ENCODE measurements at regions not wholly inside any gene's neighbourhood (a gene's known extent, or its start where the extent isn't known, plus 50 kb on each side); places are given as distances from the start of the nearest gene placed in this dataset.
"Not testable (repeated sequence)": the region's sequence is repeated elsewhere in the genome, so short reads cannot be mapped to it uniquely, and the experiment has no call there.

DNA sequence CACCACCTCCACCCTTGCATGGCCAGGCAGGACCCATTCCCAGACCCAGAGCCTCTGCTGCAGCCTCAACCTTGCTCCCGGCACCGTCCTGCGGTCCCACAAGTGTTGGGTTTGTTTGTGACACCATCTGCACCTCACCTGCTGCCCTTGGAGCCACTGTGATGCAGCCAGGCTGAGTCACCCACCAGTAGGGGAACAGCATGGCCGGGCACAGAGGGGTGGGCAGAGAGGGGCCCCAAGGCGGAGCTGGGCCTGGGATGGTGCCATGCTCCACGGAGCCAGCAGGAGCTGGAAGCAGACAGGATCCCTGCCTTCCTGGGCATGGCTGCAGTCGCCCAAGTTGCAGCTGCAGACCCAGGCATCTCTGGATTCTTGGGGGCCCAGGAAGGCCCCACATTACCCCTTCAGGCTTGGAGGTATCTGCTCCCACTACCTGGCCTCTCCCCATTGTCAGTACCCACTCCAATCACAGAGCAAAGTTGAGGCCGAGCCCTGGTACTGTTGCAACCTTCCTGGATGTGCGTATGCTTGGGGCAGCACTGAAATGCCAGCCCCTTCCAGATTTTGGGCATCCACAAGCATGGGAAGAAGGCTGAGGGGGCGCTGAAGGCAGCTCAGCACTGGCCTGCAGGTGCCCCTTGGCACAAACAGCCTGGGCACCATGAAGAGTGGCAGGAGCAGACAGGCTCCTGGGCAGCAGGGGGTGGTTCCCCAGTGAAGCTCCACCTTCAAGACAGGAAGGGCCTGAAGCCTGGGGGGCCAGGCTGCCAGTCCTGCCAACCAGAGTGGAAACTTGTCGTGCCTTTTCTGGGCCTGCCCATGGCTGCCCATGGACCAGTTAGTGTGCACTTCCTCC is 172.8 kb downstream of the MATN1 start:
- ATAC-seq: no peak

GRCh38 chr1:30549872-30550271 is 173.5 kb downstream of the MATN1 start:
- not testable (repeated sequence) for ATAC-seq

- no peak for ATAC-seq
Measured at GRCh38 chr1:30548294-30548693, 175.1 kb downstream of the MATN1 start.

DNA sequence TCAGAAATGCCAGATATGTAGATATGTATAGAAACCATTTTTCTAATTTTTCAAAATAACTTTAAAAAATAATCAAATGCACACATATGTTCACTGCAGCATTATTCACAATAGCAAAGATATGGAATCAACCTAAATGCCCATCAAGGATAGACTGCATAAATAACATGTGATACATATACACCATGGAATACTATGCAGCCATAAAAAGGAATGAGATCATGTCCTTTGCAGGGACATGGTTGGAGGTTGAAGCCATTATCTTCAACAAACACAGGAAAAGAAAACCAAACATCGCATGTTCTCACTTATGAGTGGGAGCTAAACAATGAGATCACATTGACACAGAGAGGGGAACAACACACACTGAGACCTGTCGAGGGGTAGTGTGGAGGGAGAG is 176.1 kb downstream of the MATN1 start:
- ATAC-seq: not testable (repeated sequence)

DNA sequence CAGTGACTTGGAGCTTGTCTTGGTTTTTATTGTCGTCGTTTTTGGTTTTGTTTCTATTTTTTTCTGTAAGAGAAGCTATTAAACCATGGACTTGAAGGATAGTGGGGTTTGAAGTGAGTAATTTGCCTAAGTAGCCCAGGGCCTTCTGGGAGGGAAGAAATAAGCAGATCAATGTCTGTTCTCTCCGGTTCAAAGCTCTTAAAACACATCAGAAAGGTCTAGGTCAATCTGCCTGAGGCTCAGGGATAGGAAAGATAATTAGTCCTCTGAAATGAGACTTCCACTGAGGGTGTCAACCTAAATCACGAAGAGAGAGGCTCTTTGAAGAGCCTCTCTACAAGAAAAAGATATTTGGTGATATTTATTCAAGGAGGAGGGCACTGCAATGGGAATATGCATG is 178.0 kb downstream of the MATN1 start:
- no peak for ATAC-seq

DNA sequence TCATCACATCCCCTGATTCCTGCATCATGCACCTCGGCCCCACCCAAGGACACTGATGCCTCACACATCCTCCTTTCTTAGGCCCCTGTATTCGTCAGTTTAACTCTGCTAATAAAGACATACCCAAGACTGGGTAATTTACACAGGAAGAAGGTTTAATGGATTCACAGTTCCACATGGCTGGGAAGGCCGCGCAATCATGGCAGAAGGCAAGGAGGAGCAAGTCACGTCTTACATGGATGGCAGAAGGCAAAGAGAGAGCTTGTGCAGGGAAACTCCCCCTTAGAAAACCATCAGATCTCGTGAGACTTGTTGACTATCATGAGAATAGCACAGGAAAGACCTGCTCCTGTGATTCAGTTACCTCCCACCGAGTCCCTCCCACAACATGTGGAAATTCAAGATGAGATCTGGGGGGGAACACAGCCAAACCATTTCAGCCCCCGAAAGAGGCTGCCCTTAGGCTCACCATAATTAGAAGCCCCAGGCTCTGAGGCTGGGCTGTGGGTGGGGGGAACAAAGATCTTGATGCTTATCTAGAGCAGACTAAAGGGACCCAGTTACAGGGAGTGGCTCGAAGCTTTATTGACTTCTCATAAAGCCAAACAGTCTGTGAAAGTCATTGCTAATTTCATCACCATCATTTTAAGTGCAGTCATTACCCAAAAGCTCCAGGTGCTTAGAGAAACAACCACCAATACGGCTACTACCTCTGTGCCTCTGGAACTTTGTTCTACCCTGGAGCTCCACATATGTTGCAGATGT is 181.5 kb downstream of the MATN1 start:
- ATAC-seq: no peak

GRCh38 chr1:30540611-30541192 is 182.7 kb downstream of the MATN1 start:
- ATAC-seq: no peak

GRCh38 chr1:30539884-30540283 is 183.5 kb downstream of the MATN1 start:
- no peak for ATAC-seq

GRCh38 chr1:30538993-30539867 is 184.2 kb downstream of the MATN1 start:
- ATAC-seq: no peak

DNA sequence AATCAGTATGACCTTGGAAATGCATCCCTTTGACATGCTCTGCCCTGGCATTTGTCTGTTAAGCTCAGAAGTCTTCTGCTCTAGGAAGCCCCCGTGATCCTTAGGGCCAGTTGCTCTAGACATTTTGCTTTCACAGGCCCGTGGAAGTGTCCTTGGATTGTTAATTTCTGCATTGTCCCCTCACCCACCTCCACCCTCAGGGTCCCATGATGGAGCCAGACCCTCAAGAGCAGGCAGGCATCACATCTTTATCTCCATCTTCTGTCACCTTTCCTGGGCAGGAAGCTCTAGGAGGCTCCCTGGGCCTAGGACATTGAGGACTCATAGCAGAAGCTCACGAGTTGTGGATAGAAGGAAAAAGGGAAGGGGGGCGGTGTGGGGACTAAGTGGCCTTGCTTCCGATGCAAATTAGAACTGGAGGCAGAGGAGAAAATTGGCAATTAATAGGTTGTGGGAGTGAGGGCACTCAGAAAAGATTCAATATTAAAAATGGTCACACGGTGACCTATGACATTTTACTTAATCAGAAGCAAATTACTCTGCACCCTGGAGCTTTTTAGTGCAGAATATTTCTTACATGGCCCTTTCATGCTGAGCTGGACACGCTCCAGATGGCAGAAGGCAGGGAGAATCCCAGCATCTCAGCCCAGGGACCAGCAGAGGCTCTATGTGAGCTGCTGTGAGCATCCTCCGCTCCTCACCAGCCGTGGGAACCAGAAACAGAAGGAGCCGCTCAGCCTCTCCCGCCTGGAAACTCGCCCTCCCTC is 185.0 kb downstream of the MATN1 start:
- no peak for ATAC-seq

- no peak for ATAC-seq
Measured at GRCh38 chr1:30537279-30537678, 186.1 kb downstream of the MATN1 start.

DNA sequence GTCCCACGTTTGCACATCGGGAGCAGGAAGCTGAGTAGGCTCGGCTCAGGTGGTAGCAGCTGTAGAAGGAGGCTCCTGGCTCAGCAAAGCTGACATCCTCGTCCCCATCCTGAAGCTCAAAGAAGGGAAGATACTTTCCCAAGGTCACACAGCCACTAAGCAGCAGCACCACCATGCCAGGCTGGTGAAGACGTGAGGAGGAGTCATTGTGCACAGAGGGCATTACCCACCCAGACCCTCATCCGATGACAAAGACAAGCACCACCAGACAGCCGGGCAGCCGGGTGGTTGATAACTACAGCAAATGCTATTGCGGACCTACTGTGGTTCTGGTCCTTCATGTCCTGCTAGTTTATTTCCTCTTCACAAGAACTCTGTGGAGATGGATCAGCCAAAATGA is 186.9 kb downstream of the MATN1 start:
- ATAC-seq: no peak

GRCh38 chr1:30535595-30536325 is 187.6 kb downstream of the MATN1 start:
- ATAC-seq: no peak

DNA sequence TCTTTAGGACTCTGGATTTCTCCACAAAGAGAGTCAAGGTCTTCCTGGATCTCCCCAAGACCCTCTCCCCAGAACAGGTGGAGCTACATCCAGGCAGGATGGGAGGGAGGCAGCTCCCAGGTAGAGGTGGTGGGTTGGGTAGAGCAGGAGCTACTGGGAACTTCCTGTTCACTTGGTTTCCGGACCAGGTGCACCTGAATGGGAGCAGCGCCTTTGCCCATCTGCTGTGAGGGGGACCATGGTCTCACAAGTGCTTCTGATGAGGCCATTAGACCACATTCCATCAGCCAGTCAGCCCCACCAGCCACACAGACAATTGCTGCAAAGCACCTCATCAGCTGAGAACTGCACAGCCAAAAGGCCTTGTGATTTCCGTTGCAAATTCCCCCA is 188.8 kb downstream of the MATN1 start:
- no peak for ATAC-seq

DNA sequence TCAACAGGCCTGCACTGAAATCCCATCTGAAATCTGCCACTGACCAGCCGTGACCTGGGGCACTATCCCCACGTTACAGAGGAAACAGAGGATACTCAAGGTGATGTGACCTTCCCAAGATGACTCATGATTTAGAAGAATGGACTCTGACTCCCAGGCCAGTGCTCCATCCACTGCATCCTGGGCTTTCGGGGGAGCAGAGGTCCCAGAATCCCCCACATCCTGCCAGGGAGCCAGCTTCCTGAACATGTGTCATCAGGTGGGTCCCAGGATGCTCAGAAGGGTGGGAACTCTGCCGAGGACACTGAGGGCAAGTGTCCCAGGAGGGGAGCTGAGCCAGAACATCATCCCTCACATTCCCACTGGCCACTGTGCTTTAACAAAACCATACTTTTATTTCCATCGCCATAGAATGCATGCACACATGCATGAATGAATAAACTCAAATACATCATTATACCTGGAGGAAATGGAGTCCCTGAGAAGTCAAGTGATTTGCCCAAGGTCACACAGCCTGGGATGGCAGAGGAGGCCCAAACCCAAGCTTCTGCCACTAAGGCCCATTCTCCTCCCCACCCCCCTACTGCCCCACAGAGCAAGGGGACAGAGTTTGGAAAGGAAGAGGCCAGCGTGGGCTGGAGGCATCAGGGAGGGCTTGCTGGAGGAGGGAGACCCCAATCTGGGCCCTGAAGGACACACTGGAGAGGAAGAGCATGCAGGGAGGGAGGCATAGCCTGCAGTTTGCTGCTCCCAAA is 189.4 kb downstream of the MATN1 start:
- no peak for ATAC-seq

DNA sequence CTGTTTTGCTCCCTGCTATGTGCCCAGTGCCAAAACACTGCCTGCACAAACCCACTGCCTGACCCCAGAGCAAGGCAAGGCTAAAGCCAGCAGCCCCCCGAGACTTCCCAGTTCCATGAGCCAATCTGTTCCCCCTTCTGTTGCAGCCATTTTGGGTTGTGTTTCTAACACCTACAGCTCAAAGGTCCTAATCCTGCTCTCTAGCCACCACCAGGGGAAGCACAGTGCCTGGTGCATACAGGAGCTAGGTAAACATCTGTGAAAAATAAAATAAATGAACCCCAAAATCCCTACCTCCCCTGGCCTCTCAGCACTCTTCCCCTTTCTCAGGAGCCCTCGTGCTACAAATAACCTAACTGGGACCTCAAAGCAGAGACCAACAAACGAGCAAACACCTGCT is 190.2 kb downstream of the MATN1 start:
- ATAC-seq: no peak

- ATAC-seq: no peak
Measured at GRCh38 chr1:30532621-30533020, 190.8 kb downstream of the MATN1 start.

- no peak for ATAC-seq
Measured at GRCh38 chr1:30527511-30528140, 195.8 kb downstream of the MATN1 start.

DNA sequence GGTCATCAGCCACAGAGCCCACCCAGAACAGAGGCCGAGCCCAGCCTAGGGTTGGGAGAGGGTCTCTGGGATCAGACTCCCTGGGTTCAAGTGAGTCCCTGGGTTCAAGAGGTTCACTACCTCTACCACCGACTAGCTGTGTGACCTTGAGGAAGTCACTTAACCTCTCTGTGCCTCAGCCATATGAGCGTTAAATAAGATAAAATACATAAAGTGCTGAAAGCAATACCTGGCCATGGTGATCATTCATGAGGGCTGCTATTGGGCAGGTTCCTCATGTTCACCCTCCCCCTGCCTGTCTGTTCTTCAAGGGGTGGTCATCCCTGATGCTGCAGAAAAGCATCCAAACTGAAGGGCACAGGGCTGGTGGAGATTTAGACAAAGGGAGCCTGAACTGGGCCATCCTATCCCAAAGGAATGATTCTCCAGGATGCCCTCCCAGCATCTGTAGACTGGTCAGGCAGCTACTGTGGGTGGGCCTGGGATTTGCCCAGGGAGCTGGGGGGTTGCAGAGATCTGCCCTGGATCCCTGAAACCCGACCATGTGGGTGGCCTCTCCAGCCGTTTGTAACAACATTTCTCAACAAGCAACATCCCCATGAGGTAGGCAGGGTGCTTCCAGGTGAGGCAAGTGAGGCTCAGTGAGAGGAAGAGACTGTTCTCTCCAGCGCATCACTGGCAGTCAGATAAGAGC is 196.6 kb downstream of the MATN1 start:
- ATAC-seq: no peak

Data from activated CD4-positive, CD25-positive, alpha-beta regulatory T cell treated with anti-CD3 and anti-CD28 coated beads, Interleukin-2, amount 50 U/mL, for 24 hours (primary cell).